ENCODE measurements at regions not wholly inside any gene's neighbourhood (a gene's known extent, or its start where the extent isn't known, plus 50 kb on each side); places are given as distances from the start of the nearest gene placed in this dataset.

DNA sequence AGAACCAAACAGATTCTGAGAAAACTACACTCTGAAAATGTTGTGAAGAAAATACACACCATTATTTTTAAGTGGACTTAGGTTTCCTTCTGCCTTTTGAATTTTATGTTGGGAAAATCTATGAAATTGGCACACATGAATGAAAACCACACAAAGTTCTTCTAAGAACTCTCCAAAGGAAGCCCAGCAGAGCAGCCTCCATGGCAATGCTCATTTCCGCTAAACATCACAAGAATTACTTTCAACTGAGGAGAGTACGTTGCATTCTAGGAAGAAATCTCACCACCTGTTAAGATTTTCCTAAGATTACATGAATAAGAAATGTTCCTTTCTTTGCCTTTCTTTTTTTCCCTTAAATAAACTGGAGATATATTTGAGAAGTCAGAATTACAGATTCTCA is 154.2 kb downstream of the BARHL2 start:
- ATAC-seq (no peak), DNase-seq (ENCODE audit: low read depth, low spot score) (no peak)
- H3K9ac ChIP-seq (ENCODE audit: low read length): no peak overlapping the region
- CTCF ChIA-PET: interaction anchor here (1.3 to 1.5 kb wide), 2 partner anchors 16 to 18 kb away, joined by 3 to 6 read pairs; no protein-coding TSS in a partner anchor
- peaks cover 43% of the 10 kb centered on the region for H3K27me3 ChIP-seq (ENCODE audit: insufficient read depth, low read length)
- H3K4me1 ChIP-seq (ENCODE audit: control insufficient read depth in 1 of 2, insufficient read depth in 2 of 2, low read length in 2 of 2): no peaks in the 10 kb centered on the region
- no peak overlapping the region for H2AFZ ChIP-seq (ENCODE audit: low read depth, low read length, poor library complexity, severe bottlenecking)
- H3K9me3 ChIP-seq (ENCODE audit: control insufficient read depth in 1 of 2, insufficient read depth in 1 of 2, low read depth in 1 of 2, low read length in 2 of 2): no peaks in the 10 kb centered on the region
- no peaks in the 10 kb centered on the region for H3K9me2 ChIP-seq (ENCODE audit: insufficient read depth)
- RAD21 ChIA-PET (ENCODE audit: low non-redundant PET in 1 of 2, low total read pairs in 2 of 2, uncharacterized antibody in 2 of 2, unreplicated experiment in 2 of 2): no interaction called here
- H3K4me3 ChIP-seq (replicated peaks in 1 of 2; ENCODE audit: low read depth in 1 of 2, low read length in 2 of 2): no peak overlapping the region
- no peak overlapping the region for H3K27ac ChIP-seq (ENCODE audit: low read depth, low read length)
- no TSS peak for BruUV-seq (replicated peaks)
- H4K20me1 ChIP-seq (ENCODE audit: insufficient read depth): no peaks in the 10 kb centered on the region
- no peaks in the 10 kb centered on the region for H3K79me2 ChIP-seq (ENCODE audit: insufficient read depth, low read length)
- no peak overlapping the region for H3K4me2 ChIP-seq (ENCODE audit: low read length)
- TF ChIP-seq EZH2 (IDR thresholded peaks at IDR 0.05) (no peak), YY1 (IDR thresholded peaks at IDR 0.05; ENCODE audit: extremely low read depth, insufficient replicate concordance, low read depth, low read length) (no peak), CTCF (IDR thresholded peaks at IDR 0.05 in 2 of 3, conservative IDR thresholded peaks at IDR 0.05 in 1 of 3; ENCODE audit: borderline replicate concordance in 1 of 3, insufficient read depth in 1 of 3, low read depth in 2 of 3, low read length in 2 of 3) (no peak), RAD21 (IDR thresholded peaks at IDR 0.05; ENCODE audit: low read depth) (no peak), ZNF274 (IDR thresholded peaks at IDR 0.05; ENCODE audit: low read depth, low read length) (no peak), POLR2A (IDR thresholded peaks at IDR 0.05; ENCODE audit: borderline replicate concordance, extremely low read depth, insufficient read depth, insufficient read length) (no peak), SP1 (IDR thresholded peaks at IDR 0.05; ENCODE audit: low read depth) (no peak), FOSL1 (IDR thresholded peaks at IDR 0.05; ENCODE audit: low read depth) (no peak), SIN3A (IDR thresholded peaks at IDR 0.05; ENCODE audit: low read depth) (no peak)
- TF ChIP-seq, protein P1, sequence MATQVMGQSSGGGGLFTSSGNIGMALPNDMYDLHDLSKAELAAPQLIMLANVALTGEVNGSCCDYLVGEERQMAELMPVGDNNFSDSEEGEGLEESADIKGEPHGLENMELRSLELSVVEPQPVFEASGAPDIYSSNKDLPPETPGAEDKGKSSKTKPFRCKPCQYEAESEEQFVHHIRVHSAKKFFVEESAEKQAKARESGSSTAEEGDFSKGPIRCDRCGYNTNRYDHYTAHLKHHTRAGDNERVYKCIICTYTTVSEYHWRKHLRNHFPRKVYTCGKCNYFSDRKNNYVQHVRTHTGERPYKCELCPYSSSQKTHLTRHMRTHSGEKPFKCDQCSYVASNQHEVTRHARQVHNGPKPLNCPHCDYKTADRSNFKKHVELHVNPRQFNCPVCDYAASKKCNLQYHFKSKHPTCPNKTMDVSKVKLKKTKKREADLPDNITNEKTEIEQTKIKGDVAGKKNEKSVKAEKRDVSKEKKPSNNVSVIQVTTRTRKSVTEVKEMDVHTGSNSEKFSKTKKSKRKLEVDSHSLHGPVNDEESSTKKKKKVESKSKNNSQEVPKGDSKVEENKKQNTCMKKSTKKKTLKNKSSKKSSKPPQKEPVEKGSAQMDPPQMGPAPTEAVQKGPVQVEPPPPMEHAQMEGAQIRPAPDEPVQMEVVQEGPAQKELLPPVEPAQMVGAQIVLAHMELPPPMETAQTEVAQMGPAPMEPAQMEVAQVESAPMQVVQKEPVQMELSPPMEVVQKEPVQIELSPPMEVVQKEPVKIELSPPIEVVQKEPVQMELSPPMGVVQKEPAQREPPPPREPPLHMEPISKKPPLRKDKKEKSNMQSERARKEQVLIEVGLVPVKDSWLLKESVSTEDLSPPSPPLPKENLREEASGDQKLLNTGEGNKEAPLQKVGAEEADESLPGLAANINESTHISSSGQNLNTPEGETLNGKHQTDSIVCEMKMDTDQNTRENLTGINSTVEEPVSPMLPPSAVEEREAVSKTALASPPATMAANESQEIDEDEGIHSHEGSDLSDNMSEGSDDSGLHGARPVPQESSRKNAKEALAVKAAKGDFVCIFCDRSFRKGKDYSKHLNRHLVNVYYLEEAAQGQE (IDR thresholded peaks at IDR 0.05; ENCODE audit: low read depth): no peak
- intact Hi-C loops (cut with micrococcal nuclease): no loop called here
- no peaks in the 10 kb centered on the region for H3K36me3 ChIP-seq (ENCODE audit: control insufficient read depth in 1 of 2, insufficient read depth in 2 of 2, low read length in 2 of 2)
- POLR2A ChIA-PET: no interaction called here
